ENCODE measurements at regions not wholly inside any gene's neighbourhood (a gene's known extent, or its start where the extent isn't known, plus 50 kb on each side); places are given as distances from the start of the nearest gene placed in this dataset.

- Mint-ChIP-seq H3K4me3 (no peak overlapping the region), H3K9me3 (peaks cover 5 to 16% (median 8%) of the 10 kb centered on the region in 6 donors)
- no peak for DNase-seq
These were observed 463.2 kb upstream of the KIF2A start for GRCh38 chr5:61842840-61843239.

GRCh38 chr5:61850696-61851095, 455.3 kb upstream of the KIF2A start:
- no peak overlapping the region for H3K27ac Mint-ChIP-seq
- peaks cover 0 to 6% (median 4%) of the 10 kb centered on the region in 6 donors for H3K9me3 Mint-ChIP-seq
- H3K4me3 Mint-ChIP-seq = no peak overlapping the region
- no peaks in the 10 kb centered on the region for H3K36me3 Mint-ChIP-seq
- DNase-seq = no peak
- no peaks in the 10 kb centered on the region for H3K4me1 Mint-ChIP-seq
- H3K27me3 Mint-ChIP-seq (ENCODE audit: low read depth in 3 of 3) = peaks cover 0 to 6% (median 2%) of the 10 kb centered on the region in 3 donors

More at GRCh38 chr5:61842840-61843239, 463.2 kb upstream of the KIF2A start:
- H3K27me3 Mint-ChIP-seq (ENCODE audit: low read depth in 3 of 3) = peaks cover 0 to 1% (median 0%) of the 10 kb centered on the region in 3 donors
- no peaks in the 10 kb centered on the region for H3K4me1 Mint-ChIP-seq
- H3K27ac Mint-ChIP-seq = no peak overlapping the region
- peaks cover 0 to 3% (median 0%) of the 10 kb centered on the region in 3 donors for H3K36me3 Mint-ChIP-seq

DNA sequence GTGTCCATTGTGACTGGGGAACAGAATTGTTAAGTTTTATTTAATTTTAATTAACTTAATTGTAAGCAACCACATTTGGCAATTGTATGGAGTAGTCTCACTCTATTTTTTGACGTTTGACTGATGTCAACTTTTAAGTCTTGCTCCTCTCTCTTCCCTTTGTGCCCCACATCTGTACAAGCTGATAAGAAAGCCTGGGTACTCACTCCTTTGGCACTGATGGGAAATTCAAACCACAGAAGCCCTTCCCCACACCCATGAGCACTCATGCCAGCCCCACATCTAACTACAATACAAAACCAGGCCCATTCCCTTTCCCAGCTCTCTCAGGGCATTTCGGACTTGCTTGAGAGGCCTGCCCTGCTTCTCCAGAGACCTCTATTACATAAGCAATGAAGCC, 451.5 kb upstream of the KIF2A start:
- Mint-ChIP-seq H3K27ac (no peak overlapping the region), H3K9me3 (peaks cover 0 to 7% (median 2%) of the 10 kb centered on the region in 6 donors), H3K27me3 (ENCODE audit: low read depth in 3 of 3) (peaks cover 0 to 6% (median 2%) of the 10 kb centered on the region in 3 donors), H3K4me3 (no peak overlapping the region), H3K4me1 (no peaks in the 10 kb centered on the region), H3K36me3 (no peaks in the 10 kb centered on the region)
- no peak for DNase-seq

DNA sequence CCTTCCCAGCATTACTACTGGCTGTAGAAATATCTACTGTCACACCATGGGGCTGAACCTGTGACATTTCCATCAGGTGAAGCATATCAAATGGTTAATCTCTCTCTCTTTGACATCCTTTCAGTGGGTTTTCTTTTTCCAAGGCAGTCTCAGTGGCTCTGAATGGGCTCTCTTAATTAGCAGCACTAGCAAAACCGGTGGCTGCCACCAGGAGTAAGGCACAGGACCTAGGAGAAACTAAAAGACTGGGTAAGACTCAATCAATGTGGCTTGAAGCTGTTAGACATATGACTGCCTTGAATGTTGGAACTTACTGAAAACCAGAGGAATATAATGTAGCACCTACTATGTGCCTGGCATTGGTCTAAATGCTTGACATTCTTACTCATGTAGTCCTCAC, 445.0 kb upstream of the KIF2A start:
- Mint-ChIP-seq H3K27me3 (ENCODE audit: low read depth in 3 of 3) (peaks cover 0 to 5% (median 2%) of the 10 kb centered on the region in 3 donors), H3K4me1 (no peaks in the 10 kb centered on the region), H3K36me3 (no peaks in the 10 kb centered on the region), H3K4me3 (no peak overlapping the region), H3K9me3 (peaks cover 0 to 10% (median 4%) of the 10 kb centered on the region in 6 donors), H3K27ac (no peak overlapping the region)
- no peak for DNase-seq

GRCh38 chr5:61866930-61867329, 439.1 kb upstream of the KIF2A start:
- DNase-seq = no peak
- H3K4me3 Mint-ChIP-seq = no peak overlapping the region
- H3K27me3 Mint-ChIP-seq (ENCODE audit: low read depth in 3 of 3) = peaks cover 0 to 2% (median 2%) of the 10 kb centered on the region in 3 donors
- no peaks in the 10 kb centered on the region for H3K36me3 Mint-ChIP-seq
- no peaks in the 10 kb centered on the region for H3K4me1 Mint-ChIP-seq
- H3K27ac Mint-ChIP-seq = no peak overlapping the region
- H3K9me3 Mint-ChIP-seq = peaks cover 0 to 14% (median 4%) of the 10 kb centered on the region in 6 donors

DNA sequence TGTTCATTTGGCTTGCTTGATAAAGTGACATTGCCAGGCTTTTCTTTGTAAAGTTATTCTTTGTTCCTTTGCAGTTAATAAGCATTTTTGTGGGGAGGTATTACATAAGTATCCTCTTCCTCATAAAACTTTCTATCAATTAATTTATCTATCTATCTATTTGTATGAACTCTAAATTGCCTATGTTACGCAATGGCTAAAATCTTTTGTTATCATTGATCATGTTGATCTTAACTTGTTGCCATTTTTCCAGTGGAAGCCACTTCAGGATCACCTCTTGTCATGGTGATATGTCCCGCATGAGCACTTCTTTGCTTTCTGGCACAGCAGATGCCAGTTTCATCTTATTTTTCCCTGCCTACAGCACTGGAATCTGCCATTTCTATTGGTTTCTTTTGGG, 436.7 kb upstream of the KIF2A start:
- H3K4me3 Mint-ChIP-seq = no peak overlapping the region
- H3K27me3 Mint-ChIP-seq (ENCODE audit: low read depth in 3 of 3) = peaks cover 0 to 4% (median 2%) of the 10 kb centered on the region in 3 donors
- DNase-seq = no peak
- peaks cover 3 to 27% (median 7%) of the 10 kb centered on the region in 6 donors for H3K9me3 Mint-ChIP-seq
- H3K36me3 Mint-ChIP-seq = no peaks in the 10 kb centered on the region
- H3K27ac Mint-ChIP-seq = no peak overlapping the region
- no peaks in the 10 kb centered on the region for H3K4me1 Mint-ChIP-seq

DNA sequence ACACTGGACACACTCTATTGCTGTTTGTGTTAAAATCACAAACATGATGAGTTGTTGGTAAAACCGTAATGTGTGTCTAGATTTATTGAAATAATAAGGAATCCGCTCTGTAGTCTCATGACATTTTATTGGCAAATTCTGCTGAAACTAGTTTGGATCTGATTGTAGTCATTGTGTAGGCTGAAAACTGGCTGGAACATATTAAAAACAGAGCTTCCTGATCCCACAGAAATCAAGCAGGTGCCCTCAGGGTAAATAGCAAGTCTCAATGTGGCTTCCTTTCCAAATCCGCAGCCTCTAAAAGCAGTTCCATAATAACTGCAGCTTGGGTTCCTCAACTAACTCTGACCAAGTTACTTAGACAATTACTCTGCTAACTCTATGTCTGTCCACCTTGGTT, 427.5 kb upstream of the KIF2A start:
- H3K9me3 Mint-ChIP-seq = peaks cover 0 to 11% (median under 1%) of the 10 kb centered on the region in 6 donors
- no peaks in the 10 kb centered on the region for H3K36me3 Mint-ChIP-seq

DNA sequence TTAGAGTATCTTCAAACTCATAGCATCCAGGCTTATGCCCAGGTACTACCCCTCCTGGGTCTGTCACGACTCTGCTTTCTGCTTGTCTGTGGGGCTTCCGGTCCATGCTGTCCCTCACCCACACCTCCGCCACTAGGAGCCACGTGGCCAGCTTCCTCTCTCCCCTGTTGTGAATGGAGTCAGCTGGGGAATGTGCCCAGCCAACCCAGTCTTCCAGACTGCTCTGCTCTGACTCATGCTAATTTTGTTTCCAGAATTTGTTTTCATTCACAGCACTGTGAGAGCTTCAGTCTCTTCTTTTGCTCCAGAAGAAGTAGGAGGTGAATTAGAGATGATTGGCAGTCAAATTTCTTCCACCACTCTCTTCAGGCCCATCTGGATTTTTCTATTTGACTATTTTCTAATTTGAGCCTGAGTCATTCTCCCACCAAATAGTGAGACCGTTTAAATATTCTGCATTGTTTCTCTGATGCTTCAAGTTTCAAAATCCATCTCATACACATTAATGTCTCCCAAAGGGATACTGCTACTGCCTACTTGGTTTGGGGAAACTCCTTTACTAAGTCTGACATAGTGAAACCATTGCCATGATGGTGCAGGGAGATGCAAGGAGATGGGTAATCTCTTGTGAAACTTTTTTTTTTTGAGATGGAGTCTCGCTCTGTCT, 424.1 kb upstream of the KIF2A start:
- Mint-ChIP-seq H3K36me3 (no peaks in the 10 kb centered on the region), H3K9me3 (peaks cover 0 to 4% (median 0%) of the 10 kb centered on the region in 6 donors), H3K4me1 (no peaks in the 10 kb centered on the region), H3K4me3 (no peak overlapping the region), H3K27ac (no peak overlapping the region), H3K27me3 (ENCODE audit: low read depth in 3 of 3) (peaks cover 0 to 2% (median 2%) of the 10 kb centered on the region in 3 donors)
- no peak for DNase-seq

More for the DNA sequence above, 427.5 kb upstream of the KIF2A start:
- peaks cover 0 to 2% (median 0%) of the 10 kb centered on the region in 3 donors for H3K27me3 Mint-ChIP-seq (ENCODE audit: low read depth in 3 of 3)
- no peaks in the 10 kb centered on the region for H3K4me1 Mint-ChIP-seq
- H3K4me3 Mint-ChIP-seq = no peak overlapping the region
- no peak for DNase-seq
- H3K27ac Mint-ChIP-seq = no peak overlapping the region

- H3K9me3 Mint-ChIP-seq = peaks cover 0 to 4% (median 0%) of the 10 kb centered on the region in 6 donors
- H3K36me3 Mint-ChIP-seq = no peaks in the 10 kb centered on the region
- H3K4me1 Mint-ChIP-seq = no peaks in the 10 kb centered on the region
- no peak overlapping the region for H3K4me3 Mint-ChIP-seq
- no peak for DNase-seq
- no peak overlapping the region for H3K27ac Mint-ChIP-seq
- peaks cover 0 to 2% (median 2%) of the 10 kb centered on the region in 3 donors for H3K27me3 Mint-ChIP-seq (ENCODE audit: low read depth in 3 of 3)
These were observed 423.0 kb upstream of the KIF2A start for GRCh38 chr5:61882901-61883500.

GRCh38 chr5:61884252-61884855, 421.7 kb upstream of the KIF2A start:
- Mint-ChIP-seq H3K27me3 (ENCODE audit: low read depth in 3 of 3) (peaks cover 2% of the 10 kb centered on the region in 3 donors), H3K27ac (no peak overlapping the region), H3K4me3 (no peak overlapping the region), H3K36me3 (no peaks in the 10 kb centered on the region), H3K4me1 (no peaks in the 10 kb centered on the region), H3K9me3 (peaks cover 0 to 10% (median 3%) of the 10 kb centered on the region in 6 donors)
- no peak for DNase-seq

- no peak overlapping the region for H3K4me3 Mint-ChIP-seq
- no peaks in the 10 kb centered on the region for H3K36me3 Mint-ChIP-seq
- peaks cover 0 to 2% (median 2%) of the 10 kb centered on the region in 3 donors for H3K27me3 Mint-ChIP-seq (ENCODE audit: low read depth in 3 of 3)
- H3K27ac Mint-ChIP-seq = no peak overlapping the region
- no peaks in the 10 kb centered on the region for H3K4me1 Mint-ChIP-seq
- peaks cover 0 to 10% (median 6%) of the 10 kb centered on the region in 6 donors for H3K9me3 Mint-ChIP-seq
- no peak for DNase-seq
These were observed 419.8 kb upstream of the KIF2A start for GRCh38 chr5:61886214-61886613.

DNA sequence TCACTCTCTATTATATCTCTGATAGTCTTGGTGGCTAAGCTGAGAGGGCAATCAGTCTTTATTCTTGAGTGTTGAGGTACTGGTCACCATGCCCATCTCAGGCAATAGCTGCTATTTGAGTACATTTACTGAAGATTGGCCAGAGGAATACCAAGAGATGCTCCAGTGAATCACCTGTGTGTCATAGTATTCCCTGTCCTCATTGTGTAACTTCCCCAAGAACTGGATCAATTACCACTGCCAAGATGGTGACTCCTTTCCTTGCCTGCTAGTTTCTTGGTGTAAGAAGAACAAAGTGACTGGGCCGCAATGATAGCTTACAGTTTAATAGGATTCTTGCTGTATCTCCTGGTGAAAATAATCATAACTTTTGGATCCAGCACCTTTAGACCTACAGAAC, 418.7 kb upstream of the KIF2A start:
- H3K27ac Mint-ChIP-seq = no peak overlapping the region
- no peaks in the 10 kb centered on the region for H3K4me1 Mint-ChIP-seq
- peaks cover 0 to 10% (median 8%) of the 10 kb centered on the region in 6 donors for H3K9me3 Mint-ChIP-seq
- DNase-seq = no peak
- H3K36me3 Mint-ChIP-seq = no peaks in the 10 kb centered on the region
- peaks cover 0 to 2% (median 2%) of the 10 kb centered on the region in 3 donors for H3K27me3 Mint-ChIP-seq (ENCODE audit: low read depth in 3 of 3)
- no peak overlapping the region for H3K4me3 Mint-ChIP-seq

DNA sequence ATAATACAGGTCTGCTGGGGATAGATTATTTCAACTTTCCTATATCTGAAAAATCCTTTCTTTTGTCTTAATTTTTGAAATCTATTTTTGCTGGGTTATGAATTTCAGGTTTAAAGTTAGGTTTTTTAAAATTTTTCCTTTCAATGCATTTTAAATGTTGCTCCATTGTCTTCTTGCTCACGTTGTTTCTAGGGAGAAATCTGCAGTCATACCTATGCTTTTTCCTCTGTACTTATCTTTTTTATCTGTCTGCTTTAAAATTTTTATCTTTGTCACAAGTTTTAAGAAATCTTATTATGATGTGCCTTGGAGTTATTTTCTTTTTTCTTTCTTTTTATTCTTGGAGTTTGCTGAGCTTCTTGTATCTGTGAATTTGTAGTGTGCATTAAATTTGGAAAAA, 412.0 kb upstream of the KIF2A start:
- H3K27me3 Mint-ChIP-seq (ENCODE audit: low read depth in 3 of 3) = peaks cover 0 to 4% (median 1%) of the 10 kb centered on the region in 3 donors
- H3K4me1 Mint-ChIP-seq = no peaks in the 10 kb centered on the region
- peaks cover 4 to 14% (median 6%) of the 10 kb centered on the region in 6 donors for H3K9me3 Mint-ChIP-seq
- no peak overlapping the region for H3K4me3 Mint-ChIP-seq
- no peak for DNase-seq
- no peak overlapping the region for H3K27ac Mint-ChIP-seq
- H3K36me3 Mint-ChIP-seq = no peaks in the 10 kb centered on the region

- Mint-ChIP-seq H3K4me1 (no peaks in the 10 kb centered on the region), H3K9me3 (peaks cover 0 to 12% (median 6%) of the 10 kb centered on the region in 6 donors), H3K27ac (no peak overlapping the region), H3K36me3 (no peaks in the 10 kb centered on the region), H3K27me3 (ENCODE audit: low read depth in 3 of 3) (peaks cover 0 to 4% (median 1%) of the 10 kb centered on the region in 3 donors), H3K4me3 (no peak overlapping the region)
- no peak for DNase-seq
These were observed 409.2 kb upstream of the KIF2A start for GRCh38 chr5:61896811-61897210.

Measured in immature natural killer cell (primary cell).